Astrocyte of the cerebellum (primary cell): ENCODE measurements at regions not wholly inside any gene's neighbourhood (a gene's known extent, or its start where the extent isn't known, plus 50 kb on each side); places are given as distances from the start of the nearest gene placed in this dataset.

Experiments used
- DNase-seq: peaks from one replicate; pipeline ENCODE4 v3.0.0-alpha.2; 2011; ENCODE audit warnings: low read depth
- H3K4me3 ChIP-seq: 2 replicates; pipeline ENCODE4 v1.5.1; 2011; ENCODE audit warnings: mild to moderate bottlenecking, low read depth, low read length, moderate library complexity
- in situ Hi-C: cut with HindIII; loops from 2 replicates; pipeline ENCODE4 v1.10.0; 2017; ENCODE audit warnings: low sequenced_read_pairs
- TF ChIP-seq, protein P1 (sequence below): IDR thresholded peaks from 2 replicates; pipeline ENCODE4 v1.5.1; 2012; ENCODE audit warnings: low read length, low read depth, moderate library complexity, mild to moderate bottlenecking; ENCODE audit errors: missing control alignments

GRCh38 chr10:43939389-43939938 is 290.8 kb upstream of the ZNF32 start:
- H3K4me3 ChIP-seq: no peak overlapping the region
- no peak for DNase-seq
- TF ChIP-seq, protein P1, sequence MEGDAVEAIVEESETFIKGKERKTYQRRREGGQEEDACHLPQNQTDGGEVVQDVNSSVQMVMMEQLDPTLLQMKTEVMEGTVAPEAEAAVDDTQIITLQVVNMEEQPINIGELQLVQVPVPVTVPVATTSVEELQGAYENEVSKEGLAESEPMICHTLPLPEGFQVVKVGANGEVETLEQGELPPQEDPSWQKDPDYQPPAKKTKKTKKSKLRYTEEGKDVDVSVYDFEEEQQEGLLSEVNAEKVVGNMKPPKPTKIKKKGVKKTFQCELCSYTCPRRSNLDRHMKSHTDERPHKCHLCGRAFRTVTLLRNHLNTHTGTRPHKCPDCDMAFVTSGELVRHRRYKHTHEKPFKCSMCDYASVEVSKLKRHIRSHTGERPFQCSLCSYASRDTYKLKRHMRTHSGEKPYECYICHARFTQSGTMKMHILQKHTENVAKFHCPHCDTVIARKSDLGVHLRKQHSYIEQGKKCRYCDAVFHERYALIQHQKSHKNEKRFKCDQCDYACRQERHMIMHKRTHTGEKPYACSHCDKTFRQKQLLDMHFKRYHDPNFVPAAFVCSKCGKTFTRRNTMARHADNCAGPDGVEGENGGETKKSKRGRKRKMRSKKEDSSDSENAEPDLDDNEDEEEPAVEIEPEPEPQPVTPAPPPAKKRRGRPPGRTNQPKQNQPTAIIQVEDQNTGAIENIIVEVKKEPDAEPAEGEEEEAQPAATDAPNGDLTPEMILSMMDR: no peak
- in situ Hi-C loops: no loop called here

GRCh38 chr10:43938810-43939209 is 290.1 kb upstream of the ZNF32 start:
- no peak overlapping the region for H3K4me3 ChIP-seq
- DNase-seq: no peak
- TF ChIP-seq, protein P1: no peak
- in situ Hi-C loops: no loop called here

DNA sequence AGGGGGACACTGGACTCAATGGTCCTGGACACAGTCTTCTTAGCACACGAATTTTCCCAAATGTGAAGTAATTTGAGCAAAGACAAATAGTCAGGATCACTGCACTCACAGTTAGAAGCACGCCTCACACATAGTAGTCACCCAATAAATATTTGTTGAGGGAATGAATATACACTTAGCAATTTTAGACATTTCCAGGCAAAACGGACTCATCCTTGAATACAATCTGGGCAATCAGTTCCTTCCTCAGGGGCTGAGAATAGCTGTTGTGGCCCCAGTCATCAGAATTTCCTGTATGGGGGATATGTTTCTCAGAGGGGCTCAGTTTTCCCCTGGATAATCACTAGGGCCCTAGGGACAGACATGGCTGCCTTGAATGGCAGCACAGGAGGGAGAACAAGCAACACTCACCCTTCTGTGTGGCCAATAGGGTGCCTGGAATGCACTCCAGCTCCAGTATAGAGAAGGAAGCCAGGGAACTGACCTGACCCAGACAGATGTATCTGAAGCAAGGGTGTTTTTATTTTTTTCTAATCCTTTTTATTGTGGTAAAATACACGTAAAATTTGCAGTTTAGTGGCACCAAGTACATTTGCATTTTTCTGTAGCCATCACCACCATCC is 282.7 kb upstream of the ZNF32 start:
- in situ Hi-C loops: no loop called here
- TF ChIP-seq, protein P1: no peak

GRCh38 chr10:43930777-43931176 is 282.1 kb upstream of the ZNF32 start:
- in situ Hi-C loops: no loop called here
- TF ChIP-seq, protein P1: no peak
- DNase-seq: no peak
- H3K4me3 ChIP-seq: no peak overlapping the region

More for the DNA sequence above, 282.7 kb upstream of the ZNF32 start:
- H3K4me3 ChIP-seq: no peak overlapping the region
- DNase-seq: no peak

DNA sequence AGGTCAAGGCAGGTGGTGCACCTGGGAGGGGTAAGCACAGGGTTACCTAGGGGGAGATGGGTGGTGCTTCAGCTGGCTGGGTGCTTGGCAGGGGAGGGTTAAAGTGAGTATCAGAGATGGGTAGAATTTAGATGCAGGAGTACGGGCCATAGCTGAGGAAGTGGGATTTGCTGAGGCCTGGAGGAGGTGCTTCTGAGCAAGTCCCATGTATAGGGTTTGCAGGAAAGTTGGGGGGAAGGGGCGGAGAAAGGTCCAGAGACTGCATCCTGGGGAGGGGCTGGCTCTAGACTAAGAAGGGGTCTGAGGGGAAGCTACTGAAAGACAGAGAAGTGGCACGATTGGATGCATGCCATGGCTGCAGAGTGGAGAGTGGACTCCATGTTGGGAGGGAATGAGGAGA is 281.6 kb upstream of the ZNF32 start:
- TF ChIP-seq, protein P1: no peak
- DNase-seq: no peak
- in situ Hi-C loops: no loop called here
- H3K4me3 ChIP-seq: no peak overlapping the region

DNA sequence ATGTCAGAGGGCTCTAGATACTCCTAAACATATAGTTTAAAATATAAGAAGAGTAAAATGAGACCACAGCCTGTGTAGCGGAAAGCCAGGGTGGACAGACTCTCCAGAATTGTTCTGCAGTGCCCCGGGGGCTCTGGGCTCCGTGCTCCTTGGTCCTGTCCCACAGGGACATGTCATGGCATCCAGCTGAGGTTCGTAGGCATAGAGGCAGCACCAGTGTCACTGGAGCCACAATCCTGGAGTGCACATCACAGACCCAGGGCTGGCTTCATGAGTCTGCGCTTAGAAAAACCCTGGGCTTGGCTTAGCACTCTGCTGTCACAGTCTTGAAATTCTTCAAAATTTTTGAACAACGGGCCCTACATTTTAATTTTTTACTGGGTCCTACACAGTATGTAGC is 280.4 kb upstream of the ZNF32 start:
- in situ Hi-C loops: no loop called here
- TF ChIP-seq, protein P1: no peak

More for the DNA sequence above, 280.4 kb upstream of the ZNF32 start:
- no peak for DNase-seq
- H3K4me3 ChIP-seq: no peak overlapping the region
